Stomach (tissue), 8 donors: ENCODE measurements at regions not wholly inside any gene's neighbourhood (a gene's known extent, or its start where the extent isn't known, plus 50 kb on each side); places are given as distances from the start of the nearest gene placed in this dataset.
A peak's percentile ranks its signal among the peaks of the same experiment; 100 is the strongest.

Experiments
- DNase-seq, 2 donors: peaks; one replicate each; pipeline versions ENCODE4 v3.0.0 to v3.0.0-alpha.2; 2013 to 2019
- H3K27ac ChIP-seq, 5 donors: fragments of 200-600 bp in 4 of 5; sonication (generic) in 4 of 5; one replicate each; pipeline ENCODE4 v1.5.1; 2013 to 2019; ENCODE audit warnings: mild to moderate bottlenecking in 1 of 5, moderate library complexity in 1 of 5
- H3K27me3 ChIP-seq, 3 donors: fragments of 200-600 bp; sonication (generic); one replicate each; pipeline ENCODE4 v1.5.1; 2017 to 2019; ENCODE audit warnings: mixed run types in 1 of 3
- H3K36me3 ChIP-seq, 4 donors: fragments of 200-600 bp; sonication (generic); 1 replicate in 3 of 4; 2 replicates in 1 of 4; pipeline ENCODE4 v1.5.1; 2016 to 2019
- H3K4me1 ChIP-seq, 4 donors: fragments of 200-600 bp; sonication (generic); one replicate each; pipeline ENCODE4 v1.5.1; 2016 to 2019
- H3K4me3 ChIP-seq, 4 donors: fragments of 200-600 bp; sonication (generic) in 3 of 4; one replicate each; pipeline ENCODE4 v1.5.1; 2016 to 2019; ENCODE audit warnings: mild to moderate bottlenecking in 1 of 4
- H3K9me3 ChIP-seq, 4 donors: fragments of 200-600 bp; sonication (generic); one replicate each; pipeline ENCODE4 v1.5.1; 2016 to 2019
- CTCF ChIP-seq, 7 experiments: fragments of 450-650 bp in 4 of 7; fragments of 200-600 bp in 3 of 7; sonication (generic) in 3 of 7; IDR thresholded peaks; one replicate each; pipeline ENCODE4 v1.5.1; 2016 to 2019; ENCODE audit warnings: antibody characterized with exemption in 7 of 7, control low read depth in 2 of 7, mild to moderate bottlenecking in 1 of 7
- EP300 ChIP-seq: sonication (generic); formaldehyde crosslinking; IDR thresholded peaks from one replicate; pipeline ENCODE4 v1.6.1; 2017; ENCODE audit warnings: antibody characterized with exemption
- POLR2A ChIP-seq, 4 donors: fragments of 450-650 bp; IDR thresholded peaks; one replicate each; pipeline ENCODE4 v1.6.1; 2016; ENCODE audit warnings: antibody characterized with exemption in 4 of 4, control low read depth in 2 of 4, mild to moderate bottlenecking in 1 of 4, moderate library complexity in 1 of 4
- POLR2AphosphoS5 ChIP-seq, 3 donors: sonication (generic); formaldehyde crosslinking; IDR thresholded peaks; one replicate each; pipeline ENCODE4 v1.6.1; 2016; ENCODE audit warnings: antibody characterized with exemption in 3 of 3
- WGBS, 5 donors: extraction: QIAGEN DNeasy Blood & Tissue Kit in 3 of 5; methylation state at CpG; one replicate each; pipeline versions ENCODE4 v1.1.5 to v1.1.7; 2013 to 2018; 5-methylcytosine and 5-hydroxymethylcytosine counted together
- intact Hi-C: fragments of 100-400 bp; cut with DNase I; formaldehyde crosslinking; loops from one replicate; pipeline ENCODE4 v1.15.1; 2023; ENCODE audit warnings: low total_unique reads
- donor health status: healthy with polysubstance abuse.
- donor health status: Bipolar disorder and iron deficiency.
- donor health status: healthy.

GRCh38 chr7:119890631-119891030 lies 382.3 kb upstream of the KCND2 start:
- no peak overlapping the region for H3K27ac ChIP-seq
- no peaks in the 10 kb centered on the region for H3K4me1 ChIP-seq
- intact Hi-C loops, result no loop called here
- H3K36me3 ChIP-seq, result no peaks in the 10 kb centered on the region
- no peak overlapping the region for H3K4me3 ChIP-seq
- peaks cover 0 to 8% (median 0%) of the 10 kb centered on the region in 4 donors for H3K9me3 ChIP-seq
- no peak for TF ChIP-seq EP300
- no peak for TF ChIP-seq POLR2AphosphoS5 (IDR thresholded peaks at IDR 0.05)
- no peak for TF ChIP-seq CTCF (IDR thresholded peaks at IDR 0.05)
- no peak for TF ChIP-seq POLR2A (IDR thresholded peaks at IDR 0.05)
- WGBS, 5 donors, result 87 to 93% (median 92%) methylated on average over 12 of the region's 12 CpGs
- no peaks in the 10 kb centered on the region for H3K27me3 ChIP-seq
- DNase-seq, result no peak

- H3K27me3 ChIP-seq, result no peaks in the 10 kb centered on the region
- no peak overlapping the region for H3K27ac ChIP-seq
- intact Hi-C loops, result no loop called here
- TF ChIP-seq POLR2AphosphoS5 (IDR thresholded peaks at IDR 0.05), result no peak
- TF ChIP-seq CTCF (IDR thresholded peaks at IDR 0.05), result no peak
- TF ChIP-seq EP300, result no peak
- TF ChIP-seq POLR2A (IDR thresholded peaks at IDR 0.05), result no peak
- H3K9me3 ChIP-seq, result no peaks in the 10 kb centered on the region
- no peak for DNase-seq
- no peak overlapping the region for H3K4me3 ChIP-seq
- no peaks in the 10 kb centered on the region for H3K4me1 ChIP-seq
- 57 to 88% (median 81%) methylated on average over 1 of the region's 1 CpG for WGBS, 5 donors
- no peaks in the 10 kb centered on the region for H3K36me3 ChIP-seq
Measured at GRCh38 chr7:119895320-119895719, 377.7 kb upstream of the KCND2 start.

GRCh38 chr7:119896386-119896785 lies 376.6 kb upstream of the KCND2 start:
- no peak for TF ChIP-seq CTCF (IDR thresholded peaks at IDR 0.05)
- no peak for TF ChIP-seq POLR2A (IDR thresholded peaks at IDR 0.05)
- TF ChIP-seq EP300, result no peak
- TF ChIP-seq POLR2AphosphoS5 (IDR thresholded peaks at IDR 0.05), result no peak
- DNase-seq, result no peak
- intact Hi-C loops, result no loop called here
- H3K36me3 ChIP-seq, result no peaks in the 10 kb centered on the region
- no peaks in the 10 kb centered on the region for H3K4me1 ChIP-seq
- no peaks in the 10 kb centered on the region for H3K27me3 ChIP-seq
- no peaks in the 10 kb centered on the region for H3K9me3 ChIP-seq
- H3K4me3 ChIP-seq, result no peak overlapping the region
- no peak overlapping the region for H3K27ac ChIP-seq

GRCh38 chr7:119900996-119901672 lies 371.8 kb upstream of the KCND2 start:
- H3K9me3 ChIP-seq, result no peaks in the 10 kb centered on the region
- 70 to 79% (median 77%) methylated on average over 5 of the region's 5 CpGs for WGBS, 5 donors
- no peak overlapping the region for H3K27ac ChIP-seq
- no peak overlapping the region for H3K4me3 ChIP-seq
- no peaks in the 10 kb centered on the region for H3K27me3 ChIP-seq
- intact Hi-C loops, result no loop called here
- H3K4me1 ChIP-seq, result no peaks in the 10 kb centered on the region
- TF ChIP-seq POLR2A (IDR thresholded peaks at IDR 0.05) (no peak), POLR2AphosphoS5 (IDR thresholded peaks at IDR 0.05) (no peak), EP300 (no peak), CTCF (IDR thresholded peaks at IDR 0.05) (no peak)
- DNase-seq, result peak in 1 of 2 donors; percentile 5
- H3K36me3 ChIP-seq, result no peaks in the 10 kb centered on the region
